OCI-LY3 (cell line): ENCODE measurements at regions not wholly inside any gene's neighbourhood (a gene's known extent, or its start where the extent isn't known, plus 50 kb on each side); places are given as distances from the start of the nearest gene placed in this dataset.

Source experiments
- H2AFZ ChIP-seq: fragments of 200-600, 300-600 bp; shearing (Covaris generic); 2 replicates; pipeline ENCODE4 v1.6.0; 2014; ENCODE audit warnings: antibody characterized with exemption, low read depth, low read length
- H3K27ac ChIP-seq: fragments of 200-600, 300-600 bp; sonication (generic); 2 replicates; pipeline ENCODE4 v1.5.1; 2014; ENCODE audit warnings: mild to moderate bottlenecking, low read length, moderate library complexity, mixed read lengths
- H3K27me3 ChIP-seq: fragments of 200-600, 300-600 bp; sonication (generic); 2 replicates; pipeline ENCODE4 v1.6.1; 2014; ENCODE audit warnings: low read depth, low read length, mixed read lengths
- H3K36me3 ChIP-seq: fragments of 200-600, 300-600 bp; sonication (generic); replicated peaks from 2 replicates; pipeline ENCODE3; 2014; ENCODE audit warnings: low read depth, low read length, mixed read lengths
- H3K4me1 ChIP-seq: fragments of 300-600, 200-600 bp; sonication (generic); 2 replicates; pipeline ENCODE4 v1.6.1; 2014; ENCODE audit warnings: low read length, mixed read lengths
- H3K4me2 ChIP-seq: fragments of 200-600, 300-600 bp; sonication (generic); 2 replicates; pipeline ENCODE4 v1.6.1; 2014; ENCODE audit warnings: low read length, mixed read lengths
- H3K4me3 ChIP-seq: fragments of 300-600, 200-600 bp; sonication (generic); 2 replicates; pipeline ENCODE4 v1.5.1; 2014; ENCODE audit warnings: antibody characterized with exemption, mild to moderate bottlenecking, low read length, moderate library complexity
- H3K79me2 ChIP-seq: fragments of 300-600, 200-600 bp; shearing (Covaris generic); 2 replicates; pipeline ENCODE4 v1.6.1; 2014; ENCODE audit warnings: mild to moderate bottlenecking, low read length, mixed read lengths
- H3K9ac ChIP-seq: fragments of 300-600, 200-600 bp; shearing (Covaris generic); 2 replicates; pipeline ENCODE4 v1.6.0; 2014; ENCODE audit warnings: mild to moderate bottlenecking, low read length, moderate library complexity
- H3K9me3 ChIP-seq: fragments of 200-600, 300-600 bp; shearing (Covaris generic); 2 replicates; pipeline ENCODE4 v1.6.1; 2014; ENCODE audit warnings: low read length, mixed read lengths; ENCODE audit not compliant: insufficient read depth
- H4K20me1 ChIP-seq: fragments of 200-600, 300-600 bp; sonication (generic); 2 replicates; pipeline ENCODE4 v1.6.1; 2016; ENCODE audit warnings: low read length, mixed read lengths; ENCODE audit not compliant: insufficient read depth
- EZH2phosphoT487 ChIP-seq: fragments of 200-600 bp; shearing (Covaris generic); IDR thresholded peaks from 2 replicates; pipeline ENCODE4 v1.6.1; 2018; ENCODE audit warnings: antibody characterized with exemption, mixed run types, low read depth
- TF ChIP-seq, protein P1 (sequence below): fragments of 200-600, 300-600 bp; sonication (generic); IDR thresholded peaks from 2 replicates; pipeline ENCODE4 v1.5.1; 2014; ENCODE audit warnings: antibody characterized with exemption, low read length, low read depth

- no peak for TF ChIP-seq EZH2phosphoT487
- TF ChIP-seq, protein P1, sequence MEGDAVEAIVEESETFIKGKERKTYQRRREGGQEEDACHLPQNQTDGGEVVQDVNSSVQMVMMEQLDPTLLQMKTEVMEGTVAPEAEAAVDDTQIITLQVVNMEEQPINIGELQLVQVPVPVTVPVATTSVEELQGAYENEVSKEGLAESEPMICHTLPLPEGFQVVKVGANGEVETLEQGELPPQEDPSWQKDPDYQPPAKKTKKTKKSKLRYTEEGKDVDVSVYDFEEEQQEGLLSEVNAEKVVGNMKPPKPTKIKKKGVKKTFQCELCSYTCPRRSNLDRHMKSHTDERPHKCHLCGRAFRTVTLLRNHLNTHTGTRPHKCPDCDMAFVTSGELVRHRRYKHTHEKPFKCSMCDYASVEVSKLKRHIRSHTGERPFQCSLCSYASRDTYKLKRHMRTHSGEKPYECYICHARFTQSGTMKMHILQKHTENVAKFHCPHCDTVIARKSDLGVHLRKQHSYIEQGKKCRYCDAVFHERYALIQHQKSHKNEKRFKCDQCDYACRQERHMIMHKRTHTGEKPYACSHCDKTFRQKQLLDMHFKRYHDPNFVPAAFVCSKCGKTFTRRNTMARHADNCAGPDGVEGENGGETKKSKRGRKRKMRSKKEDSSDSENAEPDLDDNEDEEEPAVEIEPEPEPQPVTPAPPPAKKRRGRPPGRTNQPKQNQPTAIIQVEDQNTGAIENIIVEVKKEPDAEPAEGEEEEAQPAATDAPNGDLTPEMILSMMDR: no peak
Measured at GRCh38 chr14:30798516-30798915, 75.8 kb upstream of the COCH start.

GRCh38 chr14:30798961-30799360, 75.4 kb upstream of the COCH start:
- peaks cover 16% of the 10 kb centered on the region for H3K4me1 ChIP-seq
- no peak overlapping the region for H2AFZ ChIP-seq
- H3K36me3 ChIP-seq: no peaks in the 10 kb centered on the region
- no peak overlapping the region for H3K4me2 ChIP-seq
- H3K27ac ChIP-seq: no peak overlapping the region
- H4K20me1 ChIP-seq: no peaks in the 10 kb centered on the region
- no peaks in the 10 kb centered on the region for H3K79me2 ChIP-seq
- no peaks in the 10 kb centered on the region for H3K9me3 ChIP-seq
- no peaks in the 10 kb centered on the region for H3K27me3 ChIP-seq
- no peak for TF ChIP-seq EZH2phosphoT487
- TF ChIP-seq, protein P1: no peak
- no peak overlapping the region for H3K4me3 ChIP-seq
- no peak overlapping the region for H3K9ac ChIP-seq

More at GRCh38 chr14:30798516-30798915, 75.8 kb upstream of the COCH start:
- Histone ChIP-seq H3K9ac (no peak overlapping the region), H3K4me2 (no peak overlapping the region), H3K79me2 (no peaks in the 10 kb centered on the region), H3K27me3 (no peaks in the 10 kb centered on the region), H3K9me3 (no peaks in the 10 kb centered on the region), H3K4me3 (no peak overlapping the region), H4K20me1 (no peaks in the 10 kb centered on the region), H3K27ac (no peak overlapping the region), H2AFZ (no peak overlapping the region), H3K36me3 (no peaks in the 10 kb centered on the region), H3K4me1 (peaks cover 16% of the 10 kb centered on the region)

GRCh38 chr14:30799933-30800332, 74.4 kb upstream of the COCH start:
- H3K9me3 ChIP-seq: no peaks in the 10 kb centered on the region
- no peak overlapping the region for H3K4me2 ChIP-seq
- TF ChIP-seq EZH2phosphoT487: no peak
- TF ChIP-seq, protein P1: no peak
- H4K20me1 ChIP-seq: no peaks in the 10 kb centered on the region
- H2AFZ ChIP-seq: no peak overlapping the region
- H3K4me3 ChIP-seq: no peak overlapping the region
- H3K36me3 ChIP-seq: no peaks in the 10 kb centered on the region
- no peaks in the 10 kb centered on the region for H3K27me3 ChIP-seq
- H3K79me2 ChIP-seq: no peaks in the 10 kb centered on the region
- no peak overlapping the region for H3K9ac ChIP-seq
- H3K4me1 ChIP-seq: peaks cover 16% of the 10 kb centered on the region
- no peak overlapping the region for H3K27ac ChIP-seq

GRCh38 chr14:30803185-30803584, 71.2 kb upstream of the COCH start:
- Histone ChIP-seq H4K20me1 (no peaks in the 10 kb centered on the region), H3K27ac (no peak overlapping the region), H3K4me2 (no peak overlapping the region), H3K4me3 (no peak overlapping the region), H3K36me3 (no peaks in the 10 kb centered on the region), H3K4me1 (peaks cover 11% of the 10 kb centered on the region), H3K9me3 (no peaks in the 10 kb centered on the region), H3K27me3 (no peaks in the 10 kb centered on the region), H2AFZ (no peak overlapping the region), H3K9ac (no peak overlapping the region), H3K79me2 (no peaks in the 10 kb centered on the region)
- TF ChIP-seq EZH2phosphoT487: no peak
- TF ChIP-seq, protein P1: no peak
